GM12864 (cell line): ENCODE measurements at regions not wholly inside any gene's neighbourhood (a gene's known extent, or its start where the extent isn't known, plus 50 kb on each side); places are given as distances from the start of the nearest gene placed in this dataset.

ENCODE experiments used
- DNase-seq: peaks from one replicate; pipeline ENCODE4 v3.0.0-alpha.2; 2011; ENCODE audit warnings: low read depth
- H3K4me3 ChIP-seq: 2 replicates; pipeline ENCODE4 v1.5.1; 2011; ENCODE audit warnings: mild to moderate bottlenecking, low read depth, low read length, control low read depth
- CTCF ChIP-seq: IDR thresholded peaks from 2 replicates; pipeline ENCODE4 v1.5.1; 2011; ENCODE audit warnings: low read depth, mild to moderate bottlenecking, moderate library complexity, low read length, control low read depth, inconsistent platforms; ENCODE audit errors: missing control alignments

- no peak for DNase-seq
- no peak for TF ChIP-seq CTCF
- no peak overlapping the region for H3K4me3 ChIP-seq
These were observed 162.3 kb downstream of the ZNF281 start for GRCh38 chr1:200247518-200247917.

GRCh38 chr1:200245473-200245872 lies 164.4 kb downstream of the ZNF281 start:
- DNase-seq: no peak
- no peak for TF ChIP-seq CTCF
- H3K4me3 ChIP-seq: no peak overlapping the region

- no peak for TF ChIP-seq CTCF
- no peak overlapping the region for H3K4me3 ChIP-seq
- no peak for DNase-seq
These were observed 166.8 kb downstream of the ZNF281 start for GRCh38 chr1:200243042-200243437.

- no peak for TF ChIP-seq CTCF
- no peak for DNase-seq
- no peak overlapping the region for H3K4me3 ChIP-seq
These were observed 167.5 kb downstream of the ZNF281 start for GRCh38 chr1:200242110-200243041.

- no peak overlapping the region for H3K4me3 ChIP-seq
- TF ChIP-seq CTCF: no peak
- DNase-seq: no peak
These were observed 169.2 kb downstream of the ZNF281 start for GRCh38 chr1:200240656-200241055.

- no peak for TF ChIP-seq CTCF
- no peak overlapping the region for H3K4me3 ChIP-seq
- no peak for DNase-seq
These were observed 171.5 kb downstream of the ZNF281 start for GRCh38 chr1:200238311-200238710.

- no peak for DNase-seq
These were observed 172.8 kb downstream of the ZNF281 start for GRCh38 chr1:200237066-200237465.

More at GRCh38 chr1:200237066-200237465, 172.8 kb downstream of the ZNF281 start:
- H3K4me3 ChIP-seq: no peak overlapping the region
- TF ChIP-seq CTCF: no peak
